ENCODE measurements at regions not wholly inside any gene's neighbourhood (a gene's known extent, or its start where the extent isn't known, plus 50 kb on each side); places are given as distances from the start of the nearest gene placed in this dataset.

GRCh38 chr5:124394700-124395245 is 351.7 kb downstream of the ZNF608 start (continued):
- TF ChIP-seq ZNF343 (CRISPR knock-in tag; IDR thresholded peaks at IDR 0.05) (no peak), SP5 (CRISPR knock-in tag; IDR thresholded peaks at IDR 0.05; ENCODE audit: borderline replicate concordance, low read depth) (no peak), ZKSCAN5 (CRISPR knock-in tag; IDR thresholded peaks at IDR 0.05) (no peak), GATAD1 (CRISPR knock-in tag; IDR thresholded peaks at IDR 0.05) (no peak), ZBTB7B (CRISPR knock-in tag; IDR thresholded peaks at IDR 0.05) (no peak), ATF1 (CRISPR knock-in tag; IDR thresholded peaks at IDR 0.05) (no peak), ZSCAN25 (CRISPR knock-in tag; IDR thresholded peaks at IDR 0.05) (no peak), JARID2 (CRISPR knock-in tag; IDR thresholded peaks at IDR 0.05; ENCODE audit: insufficient replicate concordance) (no peak)
- TF ChIP-seq, protein P1, sequence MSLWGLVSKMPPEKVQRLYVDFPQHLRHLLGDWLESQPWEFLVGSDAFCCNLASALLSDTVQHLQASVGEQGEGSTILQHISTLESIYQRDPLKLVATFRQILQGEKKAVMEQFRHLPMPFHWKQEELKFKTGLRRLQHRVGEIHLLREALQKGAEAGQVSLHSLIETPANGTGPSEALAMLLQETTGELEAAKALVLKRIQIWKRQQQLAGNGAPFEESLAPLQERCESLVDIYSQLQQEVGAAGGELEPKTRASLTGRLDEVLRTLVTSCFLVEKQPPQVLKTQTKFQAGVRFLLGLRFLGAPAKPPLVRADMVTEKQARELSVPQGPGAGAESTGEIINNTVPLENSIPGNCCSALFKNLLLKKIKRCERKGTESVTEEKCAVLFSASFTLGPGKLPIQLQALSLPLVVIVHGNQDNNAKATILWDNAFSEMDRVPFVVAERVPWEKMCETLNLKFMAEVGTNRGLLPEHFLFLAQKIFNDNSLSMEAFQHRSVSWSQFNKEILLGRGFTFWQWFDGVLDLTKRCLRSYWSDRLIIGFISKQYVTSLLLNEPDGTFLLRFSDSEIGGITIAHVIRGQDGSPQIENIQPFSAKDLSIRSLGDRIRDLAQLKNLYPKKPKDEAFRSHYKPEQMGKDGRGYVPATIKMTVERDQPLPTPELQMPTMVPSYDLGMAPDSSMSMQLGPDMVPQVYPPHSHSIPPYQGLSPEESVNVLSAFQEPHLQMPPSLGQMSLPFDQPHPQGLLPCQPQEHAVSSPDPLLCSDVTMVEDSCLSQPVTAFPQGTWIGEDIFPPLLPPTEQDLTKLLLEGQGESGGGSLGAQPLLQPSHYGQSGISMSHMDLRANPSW (CRISPR knock-in tag; IDR thresholded peaks at IDR 0.05; ENCODE audit: borderline replicate concordance) = no peak

DNA sequence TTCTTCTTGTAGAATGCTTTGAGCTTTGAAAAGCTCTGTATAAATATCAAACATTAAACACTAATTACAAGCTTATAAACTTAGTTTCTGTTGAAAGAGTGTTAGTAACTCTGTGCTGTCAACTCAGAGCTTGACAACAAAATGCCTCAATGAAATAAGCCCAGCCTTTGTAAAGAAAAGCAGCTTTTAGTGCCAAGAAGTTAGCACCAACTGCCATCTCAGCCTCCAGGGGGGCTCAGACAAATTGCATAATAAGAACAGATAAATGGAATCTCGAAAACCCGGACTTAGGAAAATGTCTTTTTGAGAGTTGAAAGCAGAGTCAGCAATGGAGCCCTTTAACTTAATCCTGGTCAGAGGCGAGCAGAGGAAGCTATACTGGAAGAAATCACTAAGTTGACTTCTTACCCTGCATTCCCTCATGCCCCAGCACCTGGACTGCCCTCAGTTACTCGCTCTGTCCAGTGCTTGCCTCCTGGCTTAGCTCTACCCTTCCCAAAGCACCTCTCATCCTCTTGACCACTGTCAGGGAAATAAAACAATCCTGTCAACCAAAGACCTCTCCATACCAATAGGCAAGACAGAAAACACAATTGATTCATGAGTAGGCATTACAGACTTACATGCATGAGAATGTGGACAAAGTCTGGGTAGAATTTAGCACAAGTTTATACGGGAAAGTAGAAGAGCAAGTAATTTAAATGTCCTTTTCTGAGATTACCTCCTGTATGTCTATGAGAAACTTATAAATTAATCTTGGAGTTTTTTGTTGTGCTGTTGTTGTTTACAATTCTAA is 352.7 kb downstream of the ZNF608 start:
- Histone ChIP-seq H3K9me3 (ENCODE audit: low read length) (no peaks in the 10 kb centered on the region), H3K36me3 (replicated peaks in 1 of 2; ENCODE audit: control insufficient read depth in 1 of 2, insufficient read depth in 2 of 2, low read length in 2 of 2) (no peaks in the 10 kb centered on the region), H3K79me2 (ENCODE audit: insufficient read depth, low read length) (no peaks in the 10 kb centered on the region), H3K4me2 (ENCODE audit: low read depth, low read length) (no peak overlapping the region), H3K27me3 (ENCODE audit: control insufficient read depth in 1 of 2, insufficient read depth in 2 of 2, low read length in 2 of 2) (0 out of 5 replicates have a peak, but pooled peaks cover 0 to 6% of the 10 kb centered on the region in 2 experiments), H4K20me1 (ENCODE audit: insufficient read depth, low read length) (no peaks in the 10 kb centered on the region), H3K27ac (ENCODE audit: extremely low read length, insufficient read depth, low read length) (no peak overlapping the region), H2AFZ (ENCODE audit: low read length) (no peak overlapping the region), H3K4me3 (replicated peaks in 1 of 3; ENCODE audit: insufficient read depth in 1 of 3, low read depth in 2 of 3, low read length in 3 of 3) (no peak overlapping the region), H3K9ac (ENCODE audit: insufficient read depth, low read depth, low read length) (no peak overlapping the region), H3K4me1 (ENCODE audit: insufficient read depth, low read length) (no peaks in the 10 kb centered on the region)
- under 1% methylated on average over 4 of the region's 5 CpGs for WGBS (ENCODE audit: low lambda C conversion rate)
- in situ Hi-C loops (cut with HindIII; ENCODE audit: extremely low pct_ligation_motif_present, low pct_unique_long_range_greater_than_20kb) (no loop called here), intact Hi-C loops (cut with micrococcal nuclease; ENCODE audit: unreplicated experiment) (no loop called here)
- no TSS peak for BruUV-seq (replicated peaks)
- no peak for ATAC-seq
- DNase-seq (ENCODE audit: low spot score) = no peak
- ChIA-PET POLR2A (no interaction called here), CTCF (ENCODE audit: low intra/inter-chr PET ratio, low total read pairs) (no interaction called here)
- FAIRE-seq = no peak
- no peak for TF ChIP-seq ZKSCAN1 (IDR thresholded peaks at IDR 0.05; ENCODE audit: low read length)
- TF ChIP-seq IRF2 (CRISPR knock-in tag; IDR thresholded peaks at IDR 0.05) = no peak
- TF ChIP-seq RFX3 (CRISPR knock-in tag; IDR thresholded peaks at IDR 0.05) = no peak
- TF ChIP-seq ELK4 (CRISPR knock-in tag; IDR thresholded peaks at IDR 0.05; ENCODE audit: borderline replicate concordance) = no peak
- TF ChIP-seq ZNF569 (CRISPR knock-in tag; IDR thresholded peaks at IDR 0.05; ENCODE audit: borderline replicate concordance) = no peak
- TF ChIP-seq, protein P2, sequence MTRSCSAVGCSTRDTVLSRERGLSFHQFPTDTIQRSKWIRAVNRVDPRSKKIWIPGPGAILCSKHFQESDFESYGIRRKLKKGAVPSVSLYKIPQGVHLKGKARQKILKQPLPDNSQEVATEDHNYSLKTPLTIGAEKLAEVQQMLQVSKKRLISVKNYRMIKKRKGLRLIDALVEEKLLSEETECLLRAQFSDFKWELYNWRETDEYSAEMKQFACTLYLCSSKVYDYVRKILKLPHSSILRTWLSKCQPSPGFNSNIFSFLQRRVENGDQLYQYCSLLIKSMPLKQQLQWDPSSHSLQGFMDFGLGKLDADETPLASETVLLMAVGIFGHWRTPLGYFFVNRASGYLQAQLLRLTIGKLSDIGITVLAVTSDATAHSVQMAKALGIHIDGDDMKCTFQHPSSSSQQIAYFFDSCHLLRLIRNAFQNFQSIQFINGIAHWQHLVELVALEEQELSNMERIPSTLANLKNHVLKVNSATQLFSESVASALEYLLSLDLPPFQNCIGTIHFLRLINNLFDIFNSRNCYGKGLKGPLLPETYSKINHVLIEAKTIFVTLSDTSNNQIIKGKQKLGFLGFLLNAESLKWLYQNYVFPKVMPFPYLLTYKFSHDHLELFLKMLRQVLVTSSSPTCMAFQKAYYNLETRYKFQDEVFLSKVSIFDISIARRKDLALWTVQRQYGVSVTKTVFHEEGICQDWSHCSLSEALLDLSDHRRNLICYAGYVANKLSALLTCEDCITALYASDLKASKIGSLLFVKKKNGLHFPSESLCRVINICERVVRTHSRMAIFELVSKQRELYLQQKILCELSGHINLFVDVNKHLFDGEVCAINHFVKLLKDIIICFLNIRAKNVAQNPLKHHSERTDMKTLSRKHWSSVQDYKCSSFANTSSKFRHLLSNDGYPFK (CRISPR knock-in tag; IDR thresholded peaks at IDR 0.05; ENCODE audit: borderline replicate concordance) = no peak
- no peak for TF ChIP-seq CBX2 (IDR thresholded peaks at IDR 0.05; ENCODE audit: low read depth, low read length)
- no peak for TF ChIP-seq CBX2 (CRISPR knock-in tag; IDR thresholded peaks at IDR 0.05; ENCODE audit: low read depth)
